Ishikawa (cell line): ENCODE measurements at regions not wholly inside any gene's neighbourhood (a gene's known extent, or its start where the extent isn't known, plus 50 kb on each side); places are given as distances from the start of the nearest gene placed in this dataset.

Experiments used
- CEBPB ChIP-seq: IDR thresholded peaks from 2 replicates; pipeline ENCODE4 v1.6.1; 2012
- CREB1 ChIP-seq: IDR thresholded peaks from 2 replicates; pipeline ENCODE4 v1.6.1; 2012; ENCODE audit warnings: low read depth
- EGR1 ChIP-seq: IDR thresholded peaks from 2 replicates; pipeline ENCODE4 v1.6.1; 2012
- EP300 ChIP-seq: IDR thresholded peaks from 2 replicates; pipeline ENCODE4 v1.6.1; 2012; ENCODE audit warnings: borderline replicate concordance
- FOXM1 ChIP-seq: IDR thresholded peaks from 2 replicates; pipeline ENCODE4 v1.6.1; 2012; ENCODE audit warnings: low read depth, borderline replicate concordance
- MAX ChIP-seq: IDR thresholded peaks from 2 replicates; pipeline ENCODE4 v1.6.1; 2012
- NFIC ChIP-seq: IDR thresholded peaks from 2 replicates; pipeline ENCODE4 v1.6.1; 2012
- RAD21 ChIP-seq: IDR thresholded peaks from 2 replicates; pipeline ENCODE4 v1.6.1; 2012; ENCODE audit warnings: low read depth
- TAF1 ChIP-seq: IDR thresholded peaks from 2 replicates; pipeline ENCODE4 v1.6.1; 2012; ENCODE audit warnings: low read depth, mild to moderate bottlenecking
- TCF12 ChIP-seq: IDR thresholded peaks from 2 replicates; pipeline ENCODE4 v1.6.1; 2012; ENCODE audit warnings: low read depth
- TEAD4 ChIP-seq: IDR thresholded peaks from 2 replicates; pipeline ENCODE4 v1.6.1; 2012
- YY1 ChIP-seq: IDR thresholded peaks from 2 replicates; pipeline ENCODE4 v1.6.1; 2012; ENCODE audit warnings: low read depth
- ZBTB7A ChIP-seq: IDR thresholded peaks from 2 replicates; pipeline ENCODE4 v1.6.1; 2012; ENCODE audit warnings: low read depth
- TF ChIP-seq, protein P1 (sequence below): IDR thresholded peaks from 2 replicates; pipeline ENCODE4 v1.6.1; 2012
- TF ChIP-seq, protein P2 (sequence below): IDR thresholded peaks from 2 replicates; pipeline ENCODE4 v1.6.1; 2012; ENCODE audit warnings: low read depth, mild to moderate bottlenecking

DNA sequence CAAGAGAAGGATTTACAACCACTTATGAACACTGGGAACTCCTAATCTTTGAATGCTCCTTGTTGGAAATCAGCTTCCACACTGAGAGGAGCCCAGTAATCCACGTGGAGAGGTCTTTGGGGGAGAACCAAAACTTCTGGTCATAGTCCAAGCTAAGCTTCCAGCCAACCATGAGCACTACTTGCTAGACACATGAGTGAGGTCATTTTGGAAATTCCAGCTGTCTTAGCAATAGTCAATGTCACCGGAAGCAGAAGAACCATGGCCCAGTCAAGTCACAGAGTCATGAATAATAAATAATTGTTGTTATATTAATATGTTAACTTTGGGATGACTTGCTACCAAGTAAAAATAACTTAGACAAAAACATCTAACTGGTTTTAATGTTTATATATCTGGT, 324.9 kb upstream of the SGCG start:
- no peak for TF ChIP-seq FOXM1
- TF ChIP-seq TCF12, result no peak
- TF ChIP-seq TEAD4, result no peak
- no peak for TF ChIP-seq RAD21
- TF ChIP-seq CEBPB, result no peak
- no peak for TF ChIP-seq CREB1
- TF ChIP-seq EGR1, result no peak
- TF ChIP-seq, protein P1, sequence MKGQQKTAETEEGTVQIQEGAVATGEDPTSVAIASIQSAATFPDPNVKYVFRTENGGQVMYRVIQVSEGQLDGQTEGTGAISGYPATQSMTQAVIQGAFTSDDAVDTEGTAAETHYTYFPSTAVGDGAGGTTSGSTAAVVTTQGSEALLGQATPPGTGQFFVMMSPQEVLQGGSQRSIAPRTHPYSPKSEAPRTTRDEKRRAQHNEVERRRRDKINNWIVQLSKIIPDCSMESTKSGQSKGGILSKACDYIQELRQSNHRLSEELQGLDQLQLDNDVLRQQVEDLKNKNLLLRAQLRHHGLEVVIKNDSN, result no peak
- TF ChIP-seq MAX, result no peak

DNA sequence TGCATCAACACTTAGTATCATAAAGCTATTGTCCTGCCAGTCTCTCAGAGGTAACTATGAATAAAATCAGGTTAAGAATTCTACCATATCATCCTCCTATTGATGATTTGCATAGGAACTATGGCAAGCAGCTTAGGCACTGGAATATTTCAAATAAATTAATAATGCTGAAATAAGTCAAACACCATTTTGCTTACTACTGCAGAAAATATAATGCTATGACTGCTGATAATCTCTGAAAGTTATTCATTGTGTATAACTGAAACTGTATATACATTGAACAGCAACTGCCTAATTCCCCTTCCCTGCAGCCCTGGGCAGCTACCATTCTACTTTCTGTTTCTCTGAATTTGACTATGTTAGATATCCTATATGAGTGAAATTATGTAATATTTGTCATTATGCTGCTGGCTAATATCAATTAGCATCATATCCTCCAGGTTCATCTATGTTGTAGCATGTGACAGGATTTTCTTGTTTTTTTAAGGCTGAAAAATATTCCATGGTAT, 318.8 kb upstream of the SGCG start:
- TF ChIP-seq YY1 (no peak), EP300 (no peak), RAD21 (no peak), NFIC (no peak), EGR1 (no peak), TAF1 (no peak), ZBTB7A (no peak), MAX (no peak), CEBPB (no peak), FOXM1 (no peak)
- TF ChIP-seq, protein P2, sequence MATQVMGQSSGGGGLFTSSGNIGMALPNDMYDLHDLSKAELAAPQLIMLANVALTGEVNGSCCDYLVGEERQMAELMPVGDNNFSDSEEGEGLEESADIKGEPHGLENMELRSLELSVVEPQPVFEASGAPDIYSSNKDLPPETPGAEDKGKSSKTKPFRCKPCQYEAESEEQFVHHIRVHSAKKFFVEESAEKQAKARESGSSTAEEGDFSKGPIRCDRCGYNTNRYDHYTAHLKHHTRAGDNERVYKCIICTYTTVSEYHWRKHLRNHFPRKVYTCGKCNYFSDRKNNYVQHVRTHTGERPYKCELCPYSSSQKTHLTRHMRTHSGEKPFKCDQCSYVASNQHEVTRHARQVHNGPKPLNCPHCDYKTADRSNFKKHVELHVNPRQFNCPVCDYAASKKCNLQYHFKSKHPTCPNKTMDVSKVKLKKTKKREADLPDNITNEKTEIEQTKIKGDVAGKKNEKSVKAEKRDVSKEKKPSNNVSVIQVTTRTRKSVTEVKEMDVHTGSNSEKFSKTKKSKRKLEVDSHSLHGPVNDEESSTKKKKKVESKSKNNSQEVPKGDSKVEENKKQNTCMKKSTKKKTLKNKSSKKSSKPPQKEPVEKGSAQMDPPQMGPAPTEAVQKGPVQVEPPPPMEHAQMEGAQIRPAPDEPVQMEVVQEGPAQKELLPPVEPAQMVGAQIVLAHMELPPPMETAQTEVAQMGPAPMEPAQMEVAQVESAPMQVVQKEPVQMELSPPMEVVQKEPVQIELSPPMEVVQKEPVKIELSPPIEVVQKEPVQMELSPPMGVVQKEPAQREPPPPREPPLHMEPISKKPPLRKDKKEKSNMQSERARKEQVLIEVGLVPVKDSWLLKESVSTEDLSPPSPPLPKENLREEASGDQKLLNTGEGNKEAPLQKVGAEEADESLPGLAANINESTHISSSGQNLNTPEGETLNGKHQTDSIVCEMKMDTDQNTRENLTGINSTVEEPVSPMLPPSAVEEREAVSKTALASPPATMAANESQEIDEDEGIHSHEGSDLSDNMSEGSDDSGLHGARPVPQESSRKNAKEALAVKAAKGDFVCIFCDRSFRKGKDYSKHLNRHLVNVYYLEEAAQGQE, result no peak
- TF ChIP-seq, protein P1, result no peak

DNA sequence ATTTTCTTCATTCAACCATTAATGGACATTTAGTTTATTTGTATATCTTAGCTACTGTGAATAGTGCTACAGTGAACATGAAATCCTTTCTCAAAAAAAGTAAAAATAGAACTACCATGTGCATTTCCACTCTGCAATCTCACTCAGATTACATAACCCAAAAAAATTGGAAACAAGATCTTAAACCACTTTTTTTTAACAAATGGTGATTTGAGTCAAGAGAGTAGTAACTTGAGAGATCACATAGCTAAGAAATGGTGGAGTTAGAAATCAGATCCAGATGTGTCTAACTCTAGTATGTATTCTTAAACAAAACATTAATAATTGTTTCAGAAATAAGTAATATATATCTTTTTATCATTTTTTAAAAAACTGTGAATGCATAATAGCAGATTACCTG, 318.3 kb upstream of the SGCG start:
- TF ChIP-seq EGR1 (no peak), TAF1 (no peak), CEBPB (no peak), TEAD4 (no peak), NFIC (no peak), YY1 (no peak), MAX (no peak), FOXM1 (no peak)
- TF ChIP-seq, protein P2, result no peak
- TF ChIP-seq, protein P1, result no peak

- TF ChIP-seq CREB1 (no peak), YY1 (no peak), CEBPB (no peak), MAX (no peak), TAF1 (no peak)
- TF ChIP-seq, protein P2, result no peak
These were observed 314.6 kb upstream of the SGCG start for GRCh38 chr13:22866221-22866620.
